ENCODE measurements at regions not wholly inside any gene's neighbourhood (a gene's known extent, or its start where the extent isn't known, plus 50 kb on each side); places are given as distances from the start of the nearest gene placed in this dataset.

DNA sequence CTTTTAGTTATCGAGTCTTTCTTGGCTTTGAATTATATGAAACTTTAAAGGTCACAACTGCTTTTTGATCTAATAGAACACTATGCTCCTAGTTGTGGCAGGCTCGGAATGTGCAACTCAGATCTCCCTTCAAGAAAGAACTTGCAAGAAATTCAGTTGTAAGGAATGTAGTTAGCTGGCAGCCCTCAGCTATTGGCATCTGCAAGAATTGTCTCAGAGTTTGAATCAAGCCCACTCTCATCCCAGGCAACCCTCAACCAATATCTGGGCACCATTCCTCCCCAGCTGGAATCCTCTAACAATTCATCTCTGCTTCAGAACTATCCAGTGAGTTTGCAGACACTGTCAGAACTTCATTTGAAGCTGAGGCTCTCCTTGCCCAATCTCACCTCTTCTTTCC, 447.2 kb downstream of the KIF2B start:
- dilution Hi-C loops (cut with HindIII; ENCODE audit: low sequenced_read_pairs, unreplicated experiment) (no loop called here), in situ Hi-C loops (cut with MboI; ENCODE audit: low sequenced_read_pairs) (no loop called here), intact Hi-C loops (cut with micrococcal nuclease) (no loop called here)
- no CpG with 5 or more reads among the region's 2 CpGs for WGBS, 2 experiments (ENCODE audit: extremely low coverage in 2 of 2, insufficient read length in 1 of 2)
- no peak overlapping the region for H3K27ac ChIP-seq (ENCODE audit: insufficient read depth, low read length)
- no peak overlapping the region for H2AK5ac ChIP-seq (ENCODE audit: low read depth, low read length)
- no peak overlapping the region for H2BK20ac ChIP-seq (ENCODE audit: low read depth, low read length)
- no peak overlapping the region for H3K14ac ChIP-seq (replicated peaks; ENCODE audit: low read depth, low read length)
- DNase-seq (no peak), ATAC-seq (ENCODE audit: low read depth) (no peak)
- no peak overlapping the region for H4K91ac ChIP-seq (ENCODE audit: insufficient read depth, low read depth, low read length)
- H3K4me1 ChIP-seq (ENCODE audit: control insufficient read depth, insufficient read depth, low read length), result no peaks in the 10 kb centered on the region
- no peak overlapping the region for H4K8ac ChIP-seq (ENCODE audit: low read depth in 2 of 2, low read length in 2 of 2)
- no peak overlapping the region for H3K56ac ChIP-seq (ENCODE audit: extremely low read depth, insufficient read depth, low read length)
- no peak overlapping the region for H3K4me2 ChIP-seq (ENCODE audit: low read depth, low read length)
- no peak overlapping the region for H3K4me3 ChIP-seq (ENCODE audit: insufficient read depth, low read depth, low read length)
- no peak overlapping the region for H2AFZ ChIP-seq (replicated peaks; ENCODE audit: low read length, poor library complexity)
- H4K20me1 ChIP-seq (ENCODE audit: insufficient read depth, low read length), result no peaks in the 10 kb centered on the region
- no peak overlapping the region for H4K5ac ChIP-seq (ENCODE audit: low read depth, low read length)
- H2BK15ac ChIP-seq (ENCODE audit: low read depth, low read length), result no peak overlapping the region
- no peaks in the 10 kb centered on the region for H3K27me3 ChIP-seq (ENCODE audit: control insufficient read depth, insufficient read depth, low read length)
- no peaks in the 10 kb centered on the region for H3K79me1 ChIP-seq (ENCODE audit: low read depth in 1 of 2, low read length in 2 of 2)
- H3K9me3 ChIP-seq (ENCODE audit: control insufficient read depth, insufficient read depth, low read length), result peaks cover 7% of the 10 kb centered on the region
- no peak overlapping the region for H2AK9ac ChIP-seq (replicated peaks; ENCODE audit: low read depth, low read length, poor library complexity)
- H3K36me3 ChIP-seq (ENCODE audit: control insufficient read depth, insufficient read depth, low read length), result no peaks in the 10 kb centered on the region
- no peak overlapping the region for H2BK120ac ChIP-seq (ENCODE audit: low read depth, low read length)
- no peaks in the 10 kb centered on the region for H3K9me1 ChIP-seq (ENCODE audit: insufficient read depth, low read length)
- no peak overlapping the region for H3K23ac ChIP-seq (ENCODE audit: low read depth, low read length)
- H3K9ac ChIP-seq (ENCODE audit: low read depth, low read length), result no peak overlapping the region
- H3K4ac ChIP-seq (ENCODE audit: low read depth, low read length), result no peak overlapping the region
- no peak overlapping the region for H2BK5ac ChIP-seq (ENCODE audit: low read depth, low read length, poor library complexity, severe bottlenecking)
- no TSS peak for BruUV-seq (replicated peaks)
- ChIA-PET CTCF (no interaction called here), POLR2A (ENCODE audit: unreplicated experiment) (no interaction called here)
- TF ChIP-seq CEBPB (IDR thresholded peaks at IDR 0.05; ENCODE audit: low read depth, low read length) (no peak), MAFK (IDR thresholded peaks at IDR 0.05; ENCODE audit: low read depth, low read length) (no peak), RAD21 (IDR thresholded peaks at IDR 0.05; ENCODE audit: low read length) (no peak), SMC3 (IDR thresholded peaks at IDR 0.05; ENCODE audit: low read depth, low read length) (no peak), MXI1 (IDR thresholded peaks at IDR 0.05; ENCODE audit: borderline replicate concordance, low read depth, low read length) (no peak)
- no peak overlapping the region for H3K18ac ChIP-seq (ENCODE audit: low read depth, low read length)

Measured in IMR-90 (cell line).